ENCODE measurements at regions not wholly inside any gene's neighbourhood (a gene's known extent, or its start where the extent isn't known, plus 50 kb on each side); places are given as distances from the start of the nearest gene placed in this dataset.

- ATAC-seq (ENCODE audit: low read depth) (no peak), DNase-seq (ENCODE audit: low spot score) (no peak)
- Histone ChIP-seq H3K4me3 (ENCODE audit: severe bottlenecking) (no peak overlapping the region), H3K4me1 (ENCODE audit: insufficient read depth, poor library complexity, severe bottlenecking) (no peaks in the 10 kb centered on the region), H3K27ac (ENCODE audit: poor library complexity, severe bottlenecking) (no peak overlapping the region), H3K27me3 (ENCODE audit: insufficient read depth, poor library complexity, severe bottlenecking) (no peaks in the 10 kb centered on the region), H3K9me3 (ENCODE audit: severe bottlenecking) (no peaks in the 10 kb centered on the region), H3K36me3 (ENCODE audit: low read depth) (no peaks in the 10 kb centered on the region)
- TF ChIP-seq CTCF (IDR thresholded peaks at IDR 0.05; ENCODE audit: poor library complexity, severe bottlenecking): no peak
Observed at GRCh38 chr22:34462795-34463194, 542.5 kb upstream of the LARGE1 start.

GRCh38 chr22:34475886-34476285, 555.6 kb upstream of the LARGE1 start:
- DNase-seq (ENCODE audit: low spot score) (no peak), ATAC-seq (ENCODE audit: low read depth) (no peak)
- H3K27me3 ChIP-seq (ENCODE audit: insufficient read depth, poor library complexity, severe bottlenecking): no peaks in the 10 kb centered on the region
- no peaks in the 10 kb centered on the region for H3K36me3 ChIP-seq (ENCODE audit: low read depth)
- no peak overlapping the region for H3K27ac ChIP-seq (ENCODE audit: poor library complexity, severe bottlenecking)
- TF ChIP-seq CTCF (IDR thresholded peaks at IDR 0.05; ENCODE audit: poor library complexity, severe bottlenecking): no peak
- no peak overlapping the region for H3K4me3 ChIP-seq (ENCODE audit: severe bottlenecking)
- no peaks in the 10 kb centered on the region for H3K4me1 ChIP-seq (ENCODE audit: insufficient read depth, poor library complexity, severe bottlenecking)
- no peaks in the 10 kb centered on the region for H3K9me3 ChIP-seq (ENCODE audit: severe bottlenecking)

- no peak overlapping the region for H3K27ac ChIP-seq (ENCODE audit: poor library complexity, severe bottlenecking)
- ATAC-seq (ENCODE audit: low read depth) (no peak), DNase-seq (ENCODE audit: low spot score) (no peak)
- no peak overlapping the region for H3K4me3 ChIP-seq (ENCODE audit: severe bottlenecking)
- TF ChIP-seq CTCF (IDR thresholded peaks at IDR 0.05; ENCODE audit: poor library complexity, severe bottlenecking): no peak
- H3K27me3 ChIP-seq (ENCODE audit: insufficient read depth, poor library complexity, severe bottlenecking): no peaks in the 10 kb centered on the region
- H3K36me3 ChIP-seq (ENCODE audit: low read depth): no peaks in the 10 kb centered on the region
- H3K9me3 ChIP-seq (ENCODE audit: severe bottlenecking): no peaks in the 10 kb centered on the region
- H3K4me1 ChIP-seq (ENCODE audit: insufficient read depth, poor library complexity, severe bottlenecking): no peaks in the 10 kb centered on the region
Observed at GRCh38 chr22:34476762-34477161, 556.5 kb upstream of the LARGE1 start.

GRCh38 chr22:34481090-34481489, 560.8 kb upstream of the LARGE1 start:
- Histone ChIP-seq H3K4me1 (ENCODE audit: insufficient read depth, poor library complexity, severe bottlenecking) (no peaks in the 10 kb centered on the region), H3K36me3 (ENCODE audit: low read depth) (no peaks in the 10 kb centered on the region), H3K27ac (ENCODE audit: poor library complexity, severe bottlenecking) (no peak overlapping the region), H3K9me3 (ENCODE audit: severe bottlenecking) (no peaks in the 10 kb centered on the region), H3K4me3 (ENCODE audit: severe bottlenecking) (no peak overlapping the region), H3K27me3 (ENCODE audit: insufficient read depth, poor library complexity, severe bottlenecking) (no peaks in the 10 kb centered on the region)
- no peak for ATAC-seq (ENCODE audit: low read depth)
- DNase-seq (ENCODE audit: low spot score): no peak
- TF ChIP-seq CTCF (IDR thresholded peaks at IDR 0.05; ENCODE audit: poor library complexity, severe bottlenecking): no peak

GRCh38 chr22:34486381-34486780, 566.1 kb upstream of the LARGE1 start:
- DNase-seq (ENCODE audit: low spot score): no peak
- ATAC-seq (ENCODE audit: low read depth): no peak
- Histone ChIP-seq H3K9me3 (ENCODE audit: severe bottlenecking) (no peaks in the 10 kb centered on the region), H3K4me3 (ENCODE audit: severe bottlenecking) (no peak overlapping the region), H3K4me1 (ENCODE audit: insufficient read depth, poor library complexity, severe bottlenecking) (no peaks in the 10 kb centered on the region), H3K27me3 (ENCODE audit: insufficient read depth, poor library complexity, severe bottlenecking) (no peaks in the 10 kb centered on the region), H3K27ac (ENCODE audit: poor library complexity, severe bottlenecking) (no peak overlapping the region), H3K36me3 (ENCODE audit: low read depth) (no peaks in the 10 kb centered on the region)
- no peak for TF ChIP-seq CTCF (IDR thresholded peaks at IDR 0.05; ENCODE audit: poor library complexity, severe bottlenecking)
